Naive thymus-derived CD8-positive, alpha-beta T cell (primary cell): ENCODE measurements at regions not wholly inside any gene's neighbourhood (a gene's known extent, or its start where the extent isn't known, plus 50 kb on each side); places are given as distances from the start of the nearest gene placed in this dataset.

Source experiments
- ATAC-seq, 2 donors: fragments of 150-1000 bp; cut with Tn5 transposase in 1 of 2; sonication (Bioruptor Pico), chemical (Tn5 transposase) in 1 of 2; 1 replicate in 1 of 2; 2 replicates in 1 of 2; pipeline ENCODE4 v1.10.0; 2021; ENCODE audit warnings: mild to moderate bottlenecking in 2 of 2, moderate library complexity in 2 of 2
- POLR2A ChIA-PET: fragments of 350-600 bp; sonication (Branson Sonifier 250); formaldehyde crosslinking; loops from one replicate; lab custom pipeline; 2021; ENCODE audit warnings: antibody characterized with exemption; lab: Charles Lee
- DNase-seq, 10 donors: peaks; one replicate each; pipeline versions ENCODE4 v3.0.0 to v3.0.0-alpha.2; 2020 to 2022
- H3K27ac Mint-ChIP-seq, 10 donors: one replicate each; pipeline ENCODE4 v1.8.0; 2020 to 2022; ENCODE audit warnings: mild to moderate bottlenecking in 10 of 10, mixed read lengths in 10 of 10, moderate library complexity in 4 of 10, inconsistent platforms in 1 of 10
- H3K27me3 Mint-ChIP-seq, 5 donors: one replicate each; pipeline ENCODE4 v1.8.0; 2021 to 2022; ENCODE audit warnings: mixed read lengths in 5 of 5
- H3K36me3 Mint-ChIP-seq, 3 donors: one replicate each; pipeline ENCODE4 v1.8.0; 2020 to 2022; ENCODE audit warnings: mixed read lengths in 3 of 3, mild to moderate bottlenecking in 2 of 3, inconsistent platforms in 1 of 3
- H3K4me1 Mint-ChIP-seq, 4 donors: one replicate each; pipeline ENCODE4 v1.8.0; 2021 to 2022; ENCODE audit warnings: mixed read lengths in 4 of 4
- H3K4me3 Mint-ChIP-seq, 10 donors: one replicate each; pipeline ENCODE4 v1.8.0; 2020 to 2022; ENCODE audit warnings: mild to moderate bottlenecking in 10 of 10, mixed read lengths in 10 of 10, moderate library complexity in 6 of 10, inconsistent platforms in 1 of 10
- H3K9me3 Mint-ChIP-seq, 9 donors: one replicate each; pipeline ENCODE4 v1.8.0; 2020 to 2022; ENCODE audit warnings: mixed read lengths in 9 of 9, mild to moderate bottlenecking in 3 of 9, inconsistent platforms in 1 of 9, moderate library complexity in 1 of 9

GRCh38 chr1:214188835-214189234 lies 92.1 kb upstream of the SMYD2 start:
- H3K27ac Mint-ChIP-seq, result peak overlapping the region in 1 of 10 donors; percentile 15
- POLR2A ChIA-PET, result no interaction called here
- H3K4me3 Mint-ChIP-seq, result no peak overlapping the region
- H3K36me3 Mint-ChIP-seq, result no peaks in the 10 kb centered on the region
- peaks cover 22 to 74% (median 51%) of the 10 kb centered on the region in 5 donors for H3K27me3 Mint-ChIP-seq
- no peaks in the 10 kb centered on the region for H3K9me3 Mint-ChIP-seq
- peaks cover 0 to 8% (median 7%) of the 10 kb centered on the region in 4 donors for H3K4me1 Mint-ChIP-seq
- no peak for ATAC-seq
- DNase-seq, result no peak

- Mint-ChIP-seq H3K27ac (no peak overlapping the region), H3K9me3 (no peaks in the 10 kb centered on the region), H3K4me3 (no peak overlapping the region), H3K4me1 (peaks cover 0 to 4% (median 0%) of the 10 kb centered on the region in 4 donors), H3K27me3 (peaks cover 26 to 61% (median 40%) of the 10 kb centered on the region in 5 donors), H3K36me3 (no peaks in the 10 kb centered on the region)
- POLR2A ChIA-PET, result no interaction called here
- no peak for DNase-seq
- no peak for ATAC-seq
These were observed 87.9 kb upstream of the SMYD2 start for GRCh38 chr1:214192825-214193643.

- peaks cover 24 to 61% (median 35%) of the 10 kb centered on the region in 5 donors for H3K27me3 Mint-ChIP-seq
These were observed 87.3 kb upstream of the SMYD2 start for GRCh38 chr1:214193691-214194090.

GRCh38 chr1:214198571-214198970 lies 82.4 kb upstream of the SMYD2 start:
- H3K27ac Mint-ChIP-seq, result no peak overlapping the region
- H3K4me1 Mint-ChIP-seq, result no peaks in the 10 kb centered on the region
- ATAC-seq, result no peak
- DNase-seq, result no peak
- H3K9me3 Mint-ChIP-seq, result no peaks in the 10 kb centered on the region
- no peak overlapping the region for H3K4me3 Mint-ChIP-seq
- no peaks in the 10 kb centered on the region for H3K36me3 Mint-ChIP-seq
- H3K27me3 Mint-ChIP-seq, result peaks cover 27 to 60% (median 29%) of the 10 kb centered on the region in 5 donors
- POLR2A ChIA-PET, result no interaction called here

More at GRCh38 chr1:214193691-214194090, 87.3 kb upstream of the SMYD2 start:
- Mint-ChIP-seq H3K36me3 (no peaks in the 10 kb centered on the region), H3K4me1 (peaks cover 0 to 2% (median 0%) of the 10 kb centered on the region in 4 donors), H3K4me3 (no peak overlapping the region), H3K27ac (no peak overlapping the region), H3K9me3 (no peaks in the 10 kb centered on the region)
- POLR2A ChIA-PET, result no interaction called here
- ATAC-seq (no peak), DNase-seq (no peak)

- DNase-seq, result no peak
- Mint-ChIP-seq H3K9me3 (no peaks in the 10 kb centered on the region), H3K4me1 (no peaks in the 10 kb centered on the region), H3K27me3 (peaks cover 19 to 53% (median 26%) of the 10 kb centered on the region in 5 donors), H3K27ac (no peak overlapping the region), H3K4me3 (no peak overlapping the region), H3K36me3 (no peaks in the 10 kb centered on the region)
- POLR2A ChIA-PET, result no interaction called here
- no peak for ATAC-seq
These were observed 81.4 kb upstream of the SMYD2 start for GRCh38 chr1:214199585-214199984.

- Mint-ChIP-seq H3K27me3 (peaks cover 11 to 37% (median 14%) of the 10 kb centered on the region in 5 donors), H3K9me3 (no peaks in the 10 kb centered on the region), H3K27ac (no peak overlapping the region), H3K4me3 (no peak overlapping the region), H3K4me1 (no peaks in the 10 kb centered on the region), H3K36me3 (no peaks in the 10 kb centered on the region)
- no peak for ATAC-seq
- POLR2A ChIA-PET, result no interaction called here
- DNase-seq, result no peak
These were observed 78.0 kb upstream of the SMYD2 start for GRCh38 chr1:214202992-214203391.

- Mint-ChIP-seq H3K36me3 (no peaks in the 10 kb centered on the region), H3K9me3 (no peaks in the 10 kb centered on the region), H3K27me3 (peaks cover 2 to 18% (median 8%) of the 10 kb centered on the region in 5 donors), H3K4me3 (no peak overlapping the region), H3K4me1 (no peaks in the 10 kb centered on the region), H3K27ac (no peak overlapping the region)
- ATAC-seq (no peak), DNase-seq (no peak)
- POLR2A ChIA-PET, result no interaction called here
These were observed 75.9 kb upstream of the SMYD2 start for GRCh38 chr1:214205053-214205452.

GRCh38 chr1:214208460-214208859 lies 72.5 kb upstream of the SMYD2 start:
- POLR2A ChIA-PET, result no interaction called here
- DNase-seq (no peak), ATAC-seq (no peak)
- Mint-ChIP-seq H3K4me3 (no peak overlapping the region), H3K36me3 (no peaks in the 10 kb centered on the region), H3K9me3 (no peaks in the 10 kb centered on the region), H3K27ac (no peak overlapping the region), H3K27me3 (peaks cover 2 to 17% (median 4%) of the 10 kb centered on the region in 5 donors), H3K4me1 (no peaks in the 10 kb centered on the region)

- DNase-seq, result no peak
- H3K27ac Mint-ChIP-seq, result no peak overlapping the region
- H3K27me3 Mint-ChIP-seq, result peaks cover 2 to 12% (median 4%) of the 10 kb centered on the region in 5 donors
- H3K9me3 Mint-ChIP-seq, result no peaks in the 10 kb centered on the region
- H3K4me3 Mint-ChIP-seq, result no peak overlapping the region
- peaks cover 0 to 6% (median 3%) of the 10 kb centered on the region in 4 donors for H3K4me1 Mint-ChIP-seq
- POLR2A ChIA-PET, result no interaction called here
- H3K36me3 Mint-ChIP-seq, result no peaks in the 10 kb centered on the region
- no peak for ATAC-seq
These were observed 71.6 kb upstream of the SMYD2 start for GRCh38 chr1:214209260-214209808.

GRCh38 chr1:214213136-214213535 lies 67.8 kb upstream of the SMYD2 start:
- H3K27ac Mint-ChIP-seq, result no peak overlapping the region
- H3K4me1 Mint-ChIP-seq, result peaks cover 0 to 8% (median 3%) of the 10 kb centered on the region in 4 donors
- DNase-seq, result no peak
- no peak for ATAC-seq
- no peaks in the 10 kb centered on the region for H3K36me3 Mint-ChIP-seq
- H3K27me3 Mint-ChIP-seq, result peaks cover 6 to 24% (median 12%) of the 10 kb centered on the region in 5 donors
- H3K4me3 Mint-ChIP-seq, result no peak overlapping the region
- POLR2A ChIA-PET, result no interaction called here
- H3K9me3 Mint-ChIP-seq, result no peaks in the 10 kb centered on the region

- POLR2A ChIA-PET, result interaction anchor here (1.0 kb wide), 1 partner anchor 113 kb away, joined by 5 read pairs; no protein-coding TSS in a partner anchor
- peak overlapping the region in 1 of 10 donors; percentile 47 for H3K27ac Mint-ChIP-seq
These were observed 66.1 kb upstream of the SMYD2 start for GRCh38 chr1:214214851-214215250.

GRCh38 chr1:214215583-214215982 lies 65.4 kb upstream of the SMYD2 start:
- H3K36me3 Mint-ChIP-seq, result no peaks in the 10 kb centered on the region
- no peak overlapping the region for H3K4me3 Mint-ChIP-seq
- DNase-seq (no peak), ATAC-seq (no peak)
- POLR2A ChIA-PET, result no interaction called here
- peaks cover 0 to 8% (median 3%) of the 10 kb centered on the region in 4 donors for H3K4me1 Mint-ChIP-seq
- peak overlapping the region in 1 of 10 donors; percentile 2 for H3K27ac Mint-ChIP-seq
- no peaks in the 10 kb centered on the region for H3K9me3 Mint-ChIP-seq
- H3K27me3 Mint-ChIP-seq, result peaks cover 15 to 39% (median 24%) of the 10 kb centered on the region in 5 donors

More at GRCh38 chr1:214214851-214215250, 66.1 kb upstream of the SMYD2 start:
- no peak for ATAC-seq
- Mint-ChIP-seq H3K36me3 (no peaks in the 10 kb centered on the region), H3K4me1 (peaks cover 0 to 8% (median 3%) of the 10 kb centered on the region in 4 donors), H3K27me3 (peaks cover 12 to 32% (median 22%) of the 10 kb centered on the region in 5 donors), H3K4me3 (no peak overlapping the region), H3K9me3 (no peaks in the 10 kb centered on the region)
- no peak for DNase-seq

- POLR2A ChIA-PET, result no interaction called here
- Mint-ChIP-seq H3K36me3 (no peaks in the 10 kb centered on the region), H3K27me3 (peaks cover 15 to 39% (median 27%) of the 10 kb centered on the region in 5 donors), H3K4me1 (peaks cover 0 to 8% (median 3%) of the 10 kb centered on the region in 4 donors), H3K4me3 (no peak overlapping the region), H3K9me3 (no peaks in the 10 kb centered on the region), H3K27ac (no peak overlapping the region)
- ATAC-seq, result no peak
- DNase-seq, result no peak
These were observed 64.9 kb upstream of the SMYD2 start for GRCh38 chr1:214216021-214216420.
